ENCODE measurements at regions not wholly inside any gene's neighbourhood (a gene's known extent, or its start where the extent isn't known, plus 50 kb on each side); places are given as distances from the start of the nearest gene placed in this dataset.

DNA sequence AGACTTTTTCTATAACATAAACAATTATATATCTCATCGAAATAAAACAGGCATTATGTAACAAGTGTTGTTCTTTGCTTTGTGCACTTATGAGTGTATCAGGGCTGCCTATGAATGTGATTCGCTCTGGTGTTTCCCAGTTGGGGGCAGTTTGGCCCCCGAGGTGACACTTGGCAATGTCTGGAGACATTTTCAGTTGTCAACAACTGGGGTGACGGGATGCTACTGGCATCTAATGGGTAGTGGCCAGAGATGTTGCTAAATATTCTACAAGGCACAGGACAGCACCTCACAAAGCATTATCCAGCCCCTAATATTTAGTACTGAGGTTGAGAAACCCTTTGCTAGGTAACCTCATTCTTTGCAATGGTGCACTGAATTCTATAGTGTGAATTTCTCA, 83.3 kb downstream of the PLCE1 start:
- TF ChIP-seq POLR2A (IDR thresholded peaks at IDR 0.05) (no peak), CTCF (IDR thresholded peaks at IDR 0.05) (no peak)

Measured in right lobe of liver (tissue), 4 donors.